ENCODE measurements at regions not wholly inside any gene's neighbourhood (a gene's known extent, or its start where the extent isn't known, plus 50 kb on each side); places are given as distances from the start of the nearest gene placed in this dataset.

DNA sequence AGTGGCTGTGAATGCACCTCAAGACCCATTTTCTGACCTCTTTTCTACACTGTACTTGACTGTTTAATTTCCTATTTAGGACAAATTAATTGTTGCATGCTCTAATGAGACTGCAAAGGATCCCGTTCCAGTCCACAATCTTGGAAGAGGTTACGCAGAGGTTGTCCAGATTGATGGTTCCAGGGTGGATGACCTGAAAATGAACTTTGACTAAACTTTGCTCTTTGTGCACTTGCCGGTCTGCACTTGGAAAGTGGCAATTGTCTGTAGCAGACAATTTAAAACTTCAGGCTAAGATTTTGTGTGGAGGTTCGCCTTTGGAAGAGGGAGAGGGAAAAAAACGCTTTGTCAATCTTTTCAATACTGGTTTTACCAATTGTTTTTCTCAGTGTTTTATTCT lies 267.8 kb downstream of the TMEM161B start:
- no peak overlapping the region for H3K4me3 ChIP-seq (ENCODE audit: insufficient read depth, low read depth, low read length)
- H3K79me2 ChIP-seq (ENCODE audit: insufficient read depth, low read length) = no peaks in the 10 kb centered on the region
- Mint-ChIP-seq H3K4me3 (ENCODE audit: unreplicated experiment) (no peak overlapping the region), H3K36me3 (ENCODE audit: low read depth, unreplicated experiment) (no peaks in the 10 kb centered on the region), H3K27me3 (ENCODE audit: low read depth, unreplicated experiment) (no peaks in the 10 kb centered on the region), H3K9me3 (ENCODE audit: unreplicated experiment) (peaks cover 1% of the 10 kb centered on the region), H3K27ac (ENCODE audit: unreplicated experiment) (no peak overlapping the region), H3K4me1 (ENCODE audit: low read depth, unreplicated experiment) (no peaks in the 10 kb centered on the region)
- H3K9ac ChIP-seq (ENCODE audit: low read length) = no peak overlapping the region
- no peaks in the 10 kb centered on the region for H3K36me3 ChIP-seq (ENCODE audit: insufficient read depth, low read length)
- no peak overlapping the region for H3K4me2 ChIP-seq (ENCODE audit: low read length)
- H4K20me1 ChIP-seq (ENCODE audit: insufficient read depth, low read length) = no peaks in the 10 kb centered on the region
- H2AFZ ChIP-seq (ENCODE audit: low read depth, low read length) = no peak overlapping the region
- H3K4me1 ChIP-seq (ENCODE audit: insufficient read depth, low read length) = no peaks in the 10 kb centered on the region
- H3K27ac ChIP-seq (ENCODE audit: low read depth, low read length) = no peak overlapping the region
- DNase-seq (ENCODE audit: low read depth) (no peak), FAIRE-seq (no peak)
- TF ChIP-seq, protein P1, sequence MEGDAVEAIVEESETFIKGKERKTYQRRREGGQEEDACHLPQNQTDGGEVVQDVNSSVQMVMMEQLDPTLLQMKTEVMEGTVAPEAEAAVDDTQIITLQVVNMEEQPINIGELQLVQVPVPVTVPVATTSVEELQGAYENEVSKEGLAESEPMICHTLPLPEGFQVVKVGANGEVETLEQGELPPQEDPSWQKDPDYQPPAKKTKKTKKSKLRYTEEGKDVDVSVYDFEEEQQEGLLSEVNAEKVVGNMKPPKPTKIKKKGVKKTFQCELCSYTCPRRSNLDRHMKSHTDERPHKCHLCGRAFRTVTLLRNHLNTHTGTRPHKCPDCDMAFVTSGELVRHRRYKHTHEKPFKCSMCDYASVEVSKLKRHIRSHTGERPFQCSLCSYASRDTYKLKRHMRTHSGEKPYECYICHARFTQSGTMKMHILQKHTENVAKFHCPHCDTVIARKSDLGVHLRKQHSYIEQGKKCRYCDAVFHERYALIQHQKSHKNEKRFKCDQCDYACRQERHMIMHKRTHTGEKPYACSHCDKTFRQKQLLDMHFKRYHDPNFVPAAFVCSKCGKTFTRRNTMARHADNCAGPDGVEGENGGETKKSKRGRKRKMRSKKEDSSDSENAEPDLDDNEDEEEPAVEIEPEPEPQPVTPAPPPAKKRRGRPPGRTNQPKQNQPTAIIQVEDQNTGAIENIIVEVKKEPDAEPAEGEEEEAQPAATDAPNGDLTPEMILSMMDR (IDR thresholded peaks at IDR 0.05; ENCODE audit: insufficient read depth, low read depth, low read length) = no peak
- TF ChIP-seq EZH2 (IDR thresholded peaks at IDR 0.05; ENCODE audit: insufficient read depth, low read length) = no peak
- no peaks in the 10 kb centered on the region for H3K9me3 ChIP-seq (ENCODE audit: insufficient read depth, low read depth, low read length)
- no peaks in the 10 kb centered on the region for H3K27me3 ChIP-seq (ENCODE audit: insufficient read depth, low read length)

DNA sequence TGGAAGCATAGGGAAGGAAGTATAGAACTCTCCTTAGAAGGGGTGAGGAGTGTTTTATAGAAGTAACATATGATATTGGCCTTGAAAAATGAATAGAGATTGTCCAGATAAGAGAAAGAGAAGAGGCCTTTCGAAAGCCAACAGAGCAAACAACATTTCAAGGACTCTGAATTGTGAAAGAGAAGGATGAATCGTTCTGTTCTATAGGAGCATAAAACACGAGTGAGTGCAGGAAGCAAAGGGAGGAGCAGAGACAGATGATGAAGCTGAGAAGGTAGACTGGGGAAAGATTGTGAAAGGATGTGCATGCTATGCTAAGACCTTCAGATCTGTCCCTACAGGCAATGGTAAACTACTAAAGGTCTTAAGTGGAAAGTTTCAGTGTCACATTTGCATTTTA lies 271.0 kb downstream of the TMEM161B start:
- no peak for FAIRE-seq
- Mint-ChIP-seq H3K9me3 (ENCODE audit: unreplicated experiment) (peaks cover 1% of the 10 kb centered on the region), H3K4me3 (ENCODE audit: unreplicated experiment) (no peak overlapping the region)

DNA sequence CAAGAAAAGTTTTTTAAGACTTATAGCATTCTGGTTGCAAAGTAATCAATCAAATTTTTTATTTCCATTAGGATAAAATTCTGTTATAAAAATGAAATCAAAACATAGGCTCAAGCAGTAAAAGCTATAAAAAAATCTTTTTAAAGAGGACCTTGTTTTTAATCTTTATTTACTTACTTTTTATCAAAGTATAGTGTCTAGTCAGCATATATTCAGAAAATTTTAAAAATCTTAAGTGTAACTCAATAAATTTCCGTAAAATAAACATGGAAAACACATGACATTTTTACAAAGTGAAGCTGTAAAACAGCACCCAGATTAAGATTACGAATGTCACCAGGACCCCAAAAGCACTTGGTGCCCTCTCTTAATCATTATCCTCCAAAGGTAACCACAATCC lies 302.4 kb downstream of the TMEM161B start:
- no peak for DNase-seq (ENCODE audit: low read depth)
- Mint-ChIP-seq H3K4me1 (ENCODE audit: low read depth, unreplicated experiment) (no peaks in the 10 kb centered on the region), H3K9me3 (ENCODE audit: unreplicated experiment) (no peaks in the 10 kb centered on the region), H3K36me3 (ENCODE audit: low read depth, unreplicated experiment) (no peaks in the 10 kb centered on the region), H3K4me3 (ENCODE audit: unreplicated experiment) (no peak overlapping the region), H3K27me3 (ENCODE audit: low read depth, unreplicated experiment) (no peaks in the 10 kb centered on the region), H3K27ac (ENCODE audit: unreplicated experiment) (no peak overlapping the region)
- H3K4me2 ChIP-seq (ENCODE audit: low read length) = no peak overlapping the region
- H2AFZ ChIP-seq (ENCODE audit: low read depth, low read length) = no peak overlapping the region
- no peak overlapping the region for H3K27ac ChIP-seq (ENCODE audit: low read depth, low read length)
- no peak overlapping the region for H3K9ac ChIP-seq (ENCODE audit: low read length)
- H3K27me3 ChIP-seq (ENCODE audit: insufficient read depth, low read length) = no peaks in the 10 kb centered on the region
- H3K9me3 ChIP-seq (ENCODE audit: insufficient read depth, low read depth, low read length) = no peaks in the 10 kb centered on the region
- H4K20me1 ChIP-seq (ENCODE audit: insufficient read depth, low read length) = no peaks in the 10 kb centered on the region
- H3K36me3 ChIP-seq (ENCODE audit: insufficient read depth, low read length) = no peaks in the 10 kb centered on the region
- H3K4me3 ChIP-seq (ENCODE audit: insufficient read depth, low read depth, low read length) = no peak overlapping the region
- no peaks in the 10 kb centered on the region for H3K79me2 ChIP-seq (ENCODE audit: insufficient read depth, low read length)
- no peak for FAIRE-seq
- no peaks in the 10 kb centered on the region for H3K4me1 ChIP-seq (ENCODE audit: insufficient read depth, low read length)
- no peak for TF ChIP-seq EZH2 (IDR thresholded peaks at IDR 0.05; ENCODE audit: insufficient read depth, low read length)
- TF ChIP-seq, protein P1 (IDR thresholded peaks at IDR 0.05; ENCODE audit: insufficient read depth, low read depth, low read length) = no peak

More for the DNA sequence above, 271.0 kb downstream of the TMEM161B start:
- Histone ChIP-seq H3K27ac (ENCODE audit: low read depth, low read length) (no peak overlapping the region), H3K9me3 (ENCODE audit: insufficient read depth, low read depth, low read length) (no peaks in the 10 kb centered on the region), H3K27me3 (ENCODE audit: insufficient read depth, low read length) (no peaks in the 10 kb centered on the region), H3K4me3 (ENCODE audit: insufficient read depth, low read depth, low read length) (no peak overlapping the region), H3K79me2 (ENCODE audit: insufficient read depth, low read length) (no peaks in the 10 kb centered on the region), H2AFZ (ENCODE audit: low read depth, low read length) (no peak overlapping the region), H3K4me2 (ENCODE audit: low read length) (no peak overlapping the region), H3K9ac (ENCODE audit: low read length) (no peak overlapping the region), H4K20me1 (ENCODE audit: insufficient read depth, low read length) (no peaks in the 10 kb centered on the region), H3K36me3 (ENCODE audit: insufficient read depth, low read length) (no peaks in the 10 kb centered on the region), H3K4me1 (ENCODE audit: insufficient read depth, low read length) (no peaks in the 10 kb centered on the region)
- no peak for DNase-seq (ENCODE audit: low read depth)
- H3K4me1 Mint-ChIP-seq (ENCODE audit: low read depth, unreplicated experiment) = no peaks in the 10 kb centered on the region
- no peaks in the 10 kb centered on the region for H3K36me3 Mint-ChIP-seq (ENCODE audit: low read depth, unreplicated experiment)
- TF ChIP-seq EZH2 (IDR thresholded peaks at IDR 0.05; ENCODE audit: insufficient read depth, low read length) = no peak
- TF ChIP-seq, protein P1 (IDR thresholded peaks at IDR 0.05; ENCODE audit: insufficient read depth, low read depth, low read length) = no peak
- H3K27ac Mint-ChIP-seq (ENCODE audit: unreplicated experiment) = no peak overlapping the region
- H3K27me3 Mint-ChIP-seq (ENCODE audit: low read depth, unreplicated experiment) = no peaks in the 10 kb centered on the region
